ENCODE measurements at regions not wholly inside any gene's neighbourhood (a gene's known extent, or its start where the extent isn't known, plus 50 kb on each side); places are given as distances from the start of the nearest gene placed in this dataset.

- Histone ChIP-seq H4K91ac (ENCODE audit: insufficient read depth, low read depth, low read length) (no peak overlapping the region), H3K14ac (replicated peaks; ENCODE audit: low read depth, low read length) (no peak overlapping the region), H3K56ac (ENCODE audit: extremely low read depth, insufficient read depth, low read length) (no peak overlapping the region), H3K4me1 (ENCODE audit: control insufficient read depth, insufficient read depth, low read length) (no peaks in the 10 kb centered on the region), H2BK15ac (ENCODE audit: low read depth, low read length) (no peak overlapping the region), H3K4ac (ENCODE audit: low read depth, low read length) (no peak overlapping the region), H3K4me2 (ENCODE audit: low read depth, low read length) (no peak overlapping the region), H4K20me1 (ENCODE audit: insufficient read depth, low read length) (no peaks in the 10 kb centered on the region), H2AFZ (replicated peaks; ENCODE audit: low read length, poor library complexity) (no peak overlapping the region), H3K9me1 (ENCODE audit: insufficient read depth, low read length) (no peaks in the 10 kb centered on the region), H2BK120ac (ENCODE audit: low read depth, low read length) (no peak overlapping the region), H2AK9ac (replicated peaks; ENCODE audit: low read depth, low read length, poor library complexity) (no peak overlapping the region), H3K36me3 (ENCODE audit: control insufficient read depth, insufficient read depth, low read length) (no peaks in the 10 kb centered on the region), H2BK20ac (ENCODE audit: low read depth, low read length) (no peak overlapping the region), H3K27me3 (ENCODE audit: control insufficient read depth, insufficient read depth, low read length) (no peaks in the 10 kb centered on the region; the same call in 1 of the 2 replicates), H3K23ac (ENCODE audit: low read depth, low read length) (no peak overlapping the region), H3K27ac (ENCODE audit: insufficient read depth, low read length) (no peak overlapping the region), H3K18ac (ENCODE audit: low read depth, low read length) (no peak overlapping the region), H4K8ac (ENCODE audit: low read depth in 2 of 2, low read length in 2 of 2) (no peak overlapping the region), H4K5ac (ENCODE audit: low read depth, low read length) (no peak overlapping the region), H3K79me1 (ENCODE audit: low read depth in 1 of 2, low read length in 2 of 2) (no peaks in the 10 kb centered on the region), H3K9me3 (ENCODE audit: control insufficient read depth, insufficient read depth, low read length) (no peaks in the 10 kb centered on the region), H2BK5ac (ENCODE audit: low read depth, low read length, poor library complexity, severe bottlenecking) (no peak overlapping the region), H3K4me3 (ENCODE audit: insufficient read depth, low read depth, low read length) (no peak overlapping the region), H2AK5ac (ENCODE audit: low read depth, low read length) (no peak overlapping the region), H3K9ac (ENCODE audit: low read depth, low read length) (no peak overlapping the region)
- WGBS, 2 experiments (ENCODE audit: extremely low coverage in 2 of 2, insufficient read length in 1 of 2), result no CpG with 5 or more reads among the region's 2 CpGs
- BruUV-seq (replicated peaks), result no TSS peak
- in situ Hi-C loops (cut with MboI; ENCODE audit: low sequenced_read_pairs), result no loop called here
- TF ChIP-seq MAFK (IDR thresholded peaks at IDR 0.05; ENCODE audit: low read depth, low read length) (no peak), CTCF (conservative IDR thresholded peaks at IDR 0.05; ENCODE audit: low read depth, low read length) (no peak), POLR2A (IDR thresholded peaks at IDR 0.05; ENCODE audit: low read depth, low read length) (no peak), CEBPB (IDR thresholded peaks at IDR 0.05; ENCODE audit: low read depth, low read length) (no peak), FOS (IDR thresholded peaks at IDR 0.05; ENCODE audit: low read depth, low read length) (no peak), ELK1 (IDR thresholded peaks at IDR 0.05; ENCODE audit: borderline replicate concordance, low read depth, low read length) (no peak), BHLHE40 (IDR thresholded peaks at IDR 0.05; ENCODE audit: low read depth, low read length) (no peak), SMC3 (IDR thresholded peaks at IDR 0.05; ENCODE audit: low read depth, low read length) (no peak), MXI1 (IDR thresholded peaks at IDR 0.05; ENCODE audit: borderline replicate concordance, low read depth, low read length) (no peak), RFX5 (IDR thresholded peaks at IDR 0.05; ENCODE audit: low read depth, low read length) (no peak), MAZ (IDR thresholded peaks at IDR 0.05; ENCODE audit: borderline replicate concordance, low read depth, low read length) (no peak), RCOR1 (IDR thresholded peaks at IDR 0.05; ENCODE audit: insufficient replicate concordance, low read length) (no peak), RAD21 (IDR thresholded peaks at IDR 0.05; ENCODE audit: low read length) (no peak)
- TF ChIP-seq, protein P1, sequence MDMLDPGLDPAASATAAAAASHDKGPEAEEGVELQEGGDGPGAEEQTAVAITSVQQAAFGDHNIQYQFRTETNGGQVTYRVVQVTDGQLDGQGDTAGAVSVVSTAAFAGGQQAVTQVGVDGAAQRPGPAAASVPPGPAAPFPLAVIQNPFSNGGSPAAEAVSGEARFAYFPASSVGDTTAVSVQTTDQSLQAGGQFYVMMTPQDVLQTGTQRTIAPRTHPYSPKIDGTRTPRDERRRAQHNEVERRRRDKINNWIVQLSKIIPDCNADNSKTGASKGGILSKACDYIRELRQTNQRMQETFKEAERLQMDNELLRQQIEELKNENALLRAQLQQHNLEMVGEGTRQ (IDR thresholded peaks at IDR 0.05; ENCODE audit: low read depth, low read length), result no peak
- DNase-seq (no peak), ATAC-seq (ENCODE audit: low read depth) (no peak)
- dilution Hi-C loops (cut with HindIII; ENCODE audit: low sequenced_read_pairs, unreplicated experiment), result no loop called here
- POLR2A ChIA-PET (ENCODE audit: unreplicated experiment), result no interaction called here
- intact Hi-C loops (cut with micrococcal nuclease), result loop anchor here (1.0 kb wide), 1 partner anchor 36 kb away; no protein-coding TSS in a partner anchor
- CTCF ChIA-PET, result no interaction called here
These were observed 281.6 kb upstream of the ZNF521 start for GRCh38 chr18:25633563-25633962.

Data from IMR-90 (cell line).